ENCODE measurements at regions not wholly inside any gene's neighbourhood (a gene's known extent, or its start where the extent isn't known, plus 50 kb on each side); places are given as distances from the start of the nearest gene placed in this dataset.

DNA sequence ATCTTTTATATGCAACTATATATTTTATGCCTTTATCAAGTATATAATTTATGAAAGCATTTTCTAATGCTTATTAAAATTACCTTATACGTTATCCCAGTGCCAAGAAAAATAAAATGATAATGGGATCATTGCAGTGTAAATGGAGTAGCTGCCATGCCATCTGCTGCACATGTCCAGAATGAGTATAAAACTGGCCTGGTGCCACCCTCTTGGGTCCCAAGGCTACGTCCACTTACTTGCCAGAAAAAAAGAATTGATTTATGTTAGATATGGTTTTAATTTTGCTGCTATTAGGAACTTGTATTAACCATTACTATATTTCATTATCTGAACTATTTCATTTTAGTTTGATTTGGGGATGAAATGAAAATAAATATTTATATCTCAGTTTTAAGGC, 1127.1 kb upstream of the CNTN5 start:
- Mint-ChIP-seq H3K27me3 (ENCODE audit: insufficient read depth, low read depth, poor library complexity) (no peaks in the 10 kb centered on the region), H3K4me3 (no peak overlapping the region), H3K27ac (no peak overlapping the region), H3K36me3 (ENCODE audit: low read depth) (no peaks in the 10 kb centered on the region; the same call in 2 of the 3 replicates), H3K4me1 (peaks cover 4% of the 10 kb centered on the region; the same call in 1 of the 3 replicates), H3K9me3 (no peaks in the 10 kb centered on the region)
- H2AFZ ChIP-seq: no peak overlapping the region
- ATAC-seq: no peak
- no peaks in the 10 kb centered on the region for H3K4me1 ChIP-seq (ENCODE audit: insufficient read depth)
- H3K36me3 ChIP-seq (ENCODE audit: insufficient read depth): no peaks in the 10 kb centered on the region
- no peaks in the 10 kb centered on the region for H3F3A ChIP-seq (replicated peaks; ENCODE audit: low read depth)
- H3K27me3 ChIP-seq (ENCODE audit: insufficient read depth): no peaks in the 10 kb centered on the region
- no peak overlapping the region for H3K4me2 ChIP-seq
- no peaks in the 10 kb centered on the region for H4K20me1 ChIP-seq (replicated peaks; ENCODE audit: insufficient read depth)
- H3K79me2 ChIP-seq (replicated peaks; ENCODE audit: insufficient read depth): no peaks in the 10 kb centered on the region
- H3K9me2 ChIP-seq (ENCODE audit: insufficient read depth): peaks cover 4% of the 10 kb centered on the region
- no peak overlapping the region for H3K27ac ChIP-seq (ENCODE audit: low read depth)
- DNase-seq (ENCODE audit: low spot score): no peak
- no peak for TF ChIP-seq STAT1 (IDR thresholded peaks at IDR 0.05; ENCODE audit: unreplicated experiment)
- TF ChIP-seq POLR2AphosphoS5 (IDR thresholded peaks at IDR 0.05; ENCODE audit: low read depth): no peak
- TF ChIP-seq NANOG (IDR thresholded peaks at IDR 0.05; ENCODE audit: borderline replicate concordance): no peak
- no peak for TF ChIP-seq ZNF462 (CRISPR knock-in tag; IDR thresholded peaks at IDR 0.05)
- no peak for TF ChIP-seq JUNB (IDR thresholded peaks at IDR 0.05; ENCODE audit: unreplicated experiment)
- TF ChIP-seq EZH2phosphoT487 (IDR thresholded peaks at IDR 0.05; ENCODE audit: unreplicated experiment): no peak
- TF ChIP-seq CREB1 (CRISPR knock-in tag; IDR thresholded peaks at IDR 0.05; ENCODE audit: low read depth): no peak
- no peak overlapping the region for H3K4me3 ChIP-seq

- no peak overlapping the region for H3K4me3 ChIP-seq
- no peaks in the 10 kb centered on the region for H3K27me3 Mint-ChIP-seq (ENCODE audit: insufficient read depth, low read depth, poor library complexity)
- H3K36me3 ChIP-seq (ENCODE audit: insufficient read depth): no peaks in the 10 kb centered on the region
- no peaks in the 10 kb centered on the region for H3K9me3 Mint-ChIP-seq
- no peaks in the 10 kb centered on the region for H4K20me1 ChIP-seq (replicated peaks; ENCODE audit: insufficient read depth)
- no peaks in the 10 kb centered on the region for H3K4me1 Mint-ChIP-seq
- peaks cover 4% of the 10 kb centered on the region for H3K9me2 ChIP-seq (ENCODE audit: insufficient read depth)
- no peak overlapping the region for H3K4me2 ChIP-seq
- no peaks in the 10 kb centered on the region for H3K27me3 ChIP-seq (ENCODE audit: insufficient read depth)
- DNase-seq (ENCODE audit: low spot score): no peak
- no peak overlapping the region for H2AFZ ChIP-seq
- H3K27ac Mint-ChIP-seq: no peak overlapping the region
- H3K27ac ChIP-seq (ENCODE audit: low read depth): no peak overlapping the region
- no peaks in the 10 kb centered on the region; the same call in 2 of the 3 replicates for H3K36me3 Mint-ChIP-seq (ENCODE audit: low read depth)
- no peaks in the 10 kb centered on the region for H3K4me1 ChIP-seq (ENCODE audit: insufficient read depth)
- no peak overlapping the region for H3K4me3 Mint-ChIP-seq
- no peaks in the 10 kb centered on the region for H3F3A ChIP-seq (replicated peaks; ENCODE audit: low read depth)
- no peak for ATAC-seq
- no peaks in the 10 kb centered on the region for H3K79me2 ChIP-seq (replicated peaks; ENCODE audit: insufficient read depth)
- TF ChIP-seq ZNF331 (CRISPR knock-in tag; IDR thresholded peaks at IDR 0.05; ENCODE audit: low read depth): no peak
- TF ChIP-seq POLR2AphosphoS5 (IDR thresholded peaks at IDR 0.05; ENCODE audit: low read depth): no peak
- TF ChIP-seq NANOG (IDR thresholded peaks at IDR 0.05; ENCODE audit: borderline replicate concordance): no peak
- no peak for TF ChIP-seq ZNF114 (CRISPR knock-in tag; IDR thresholded peaks at IDR 0.05)
- no peak for TF ChIP-seq ETS1 (IDR thresholded peaks at IDR 0.05)
Observed at GRCh38 chr11:97894978-97895377, 1125.8 kb upstream of the CNTN5 start.

All from GM23338 (cell line).